Ascending aorta (tissue), 2 donors: ENCODE measurements at regions not wholly inside any gene's neighbourhood (a gene's known extent, or its start where the extent isn't known, plus 50 kb on each side); places are given as distances from the start of the nearest gene placed in this dataset.

ENCODE experiments used
- DNase-seq, 2 donors: peaks; one replicate each; pipeline ENCODE4 v3.0.0-alpha.2; 2019; ENCODE audit warnings: low spot score in 2 of 2
- H3K27ac ChIP-seq, 2 donors: fragments of 200-600 bp; sonication (generic); one replicate each; pipeline ENCODE4 v1.5.1; 2016 to 2017; ENCODE audit warnings: mild to moderate bottlenecking in 1 of 2
- H3K27me3 ChIP-seq: fragments of 200-600 bp; sonication (generic); one replicate; pipeline ENCODE4 v1.5.1; 2017
- H3K36me3 ChIP-seq, 2 donors: fragments of 200-600 bp; sonication (generic); one replicate each; pipeline ENCODE4 v1.5.1; 2016
- H3K4me1 ChIP-seq, 2 donors: fragments of 200-600 bp; sonication (generic); one replicate each; pipeline ENCODE4 v1.5.1; 2016 to 2017; ENCODE audit warnings: mild to moderate bottlenecking in 1 of 2
- H3K4me3 ChIP-seq, 2 donors: fragments of 200-600 bp; sonication (generic); one replicate each; pipeline ENCODE4 v1.5.1; 2016 to 2017; ENCODE audit warnings: mild to moderate bottlenecking in 1 of 2
- H3K9me3 ChIP-seq, 2 donors: fragments of 200-600 bp; sonication (generic); one replicate each; pipeline ENCODE4 v1.5.1; 2016
- CTCF ChIP-seq, 3 experiments: fragments of 200-600 bp in 2 of 3; fragments of 450-650 bp in 1 of 3; sonication (generic) in 2 of 3; IDR thresholded peaks; one replicate each; pipeline ENCODE4 v1.5.1; 2016 to 2019; ENCODE audit warnings: antibody characterized with exemption in 3 of 3, mild to moderate bottlenecking in 1 of 3, moderate library complexity in 1 of 3
- intact Hi-C: fragments of 100-400 bp; cut with DNase I; formaldehyde crosslinking; loops from one replicate; pipeline ENCODE4 v1.15.1; 2023

- intact Hi-C loops = no loop called here
Measured at GRCh38 chr9:26756881-26757280, 135.7 kb downstream of the CAAP1 start.

GRCh38 chr9:26755476-26755875, 137.1 kb downstream of the CAAP1 start:
- intact Hi-C loops = no loop called here
- no peaks in the 10 kb centered on the region for H3K9me3 ChIP-seq
- no peak for DNase-seq
- H3K4me1 ChIP-seq = no peaks in the 10 kb centered on the region
- no peaks in the 10 kb centered on the region for H3K27me3 ChIP-seq
- H3K27ac ChIP-seq = no peak overlapping the region
- H3K36me3 ChIP-seq = no peaks in the 10 kb centered on the region
- no peak for TF ChIP-seq CTCF (IDR thresholded peaks at IDR 0.05)
- no peak overlapping the region for H3K4me3 ChIP-seq

More at GRCh38 chr9:26756881-26757280, 135.7 kb downstream of the CAAP1 start:
- Histone ChIP-seq H3K27me3 (no peaks in the 10 kb centered on the region), H3K36me3 (no peaks in the 10 kb centered on the region), H3K9me3 (no peaks in the 10 kb centered on the region), H3K27ac (no peak overlapping the region), H3K4me3 (no peak overlapping the region), H3K4me1 (no peaks in the 10 kb centered on the region)
- no peak for DNase-seq
- TF ChIP-seq CTCF (IDR thresholded peaks at IDR 0.05) = no peak

- TF ChIP-seq CTCF (IDR thresholded peaks at IDR 0.05) = no peak
- no peaks in the 10 kb centered on the region for H3K4me1 ChIP-seq
- no peak for DNase-seq
- intact Hi-C loops = no loop called here
- H3K27ac ChIP-seq = no peak overlapping the region
- no peak overlapping the region for H3K4me3 ChIP-seq
- no peaks in the 10 kb centered on the region for H3K36me3 ChIP-seq
- no peaks in the 10 kb centered on the region for H3K9me3 ChIP-seq
- H3K27me3 ChIP-seq = no peaks in the 10 kb centered on the region
Measured at GRCh38 chr9:26754509-26755164, 138.0 kb downstream of the CAAP1 start.

GRCh38 chr9:26753971-26754370, 138.6 kb downstream of the CAAP1 start:
- no peak for DNase-seq
- Histone ChIP-seq H3K27me3 (no peaks in the 10 kb centered on the region), H3K27ac (no peak overlapping the region), H3K9me3 (no peaks in the 10 kb centered on the region), H3K4me3 (no peak overlapping the region), H3K36me3 (no peaks in the 10 kb centered on the region), H3K4me1 (no peaks in the 10 kb centered on the region)
- intact Hi-C loops = no loop called here
- TF ChIP-seq CTCF (IDR thresholded peaks at IDR 0.05) = no peak

GRCh38 chr9:26750162-26750561, 142.4 kb downstream of the CAAP1 start:
- no peak overlapping the region for H3K4me3 ChIP-seq
- H3K4me1 ChIP-seq = no peaks in the 10 kb centered on the region
- H3K9me3 ChIP-seq = no peaks in the 10 kb centered on the region
- H3K27ac ChIP-seq = no peak overlapping the region
- intact Hi-C loops = no loop called here
- no peak for DNase-seq
- no peaks in the 10 kb centered on the region for H3K36me3 ChIP-seq
- TF ChIP-seq CTCF (IDR thresholded peaks at IDR 0.05) = no peak
- no peaks in the 10 kb centered on the region for H3K27me3 ChIP-seq
